NCI-H2081 (cell line): ENCODE measurements at regions not wholly inside any gene's neighbourhood (a gene's known extent, or its start where the extent isn't known, plus 50 kb on each side); places are given as distances from the start of the nearest gene placed in this dataset.

Source experiments
- DNase-seq, 2 experiments: peaks; one replicate each; lab custom pipeline; 2025; lab: John Stamatoyannopoulos, UW

DNA sequence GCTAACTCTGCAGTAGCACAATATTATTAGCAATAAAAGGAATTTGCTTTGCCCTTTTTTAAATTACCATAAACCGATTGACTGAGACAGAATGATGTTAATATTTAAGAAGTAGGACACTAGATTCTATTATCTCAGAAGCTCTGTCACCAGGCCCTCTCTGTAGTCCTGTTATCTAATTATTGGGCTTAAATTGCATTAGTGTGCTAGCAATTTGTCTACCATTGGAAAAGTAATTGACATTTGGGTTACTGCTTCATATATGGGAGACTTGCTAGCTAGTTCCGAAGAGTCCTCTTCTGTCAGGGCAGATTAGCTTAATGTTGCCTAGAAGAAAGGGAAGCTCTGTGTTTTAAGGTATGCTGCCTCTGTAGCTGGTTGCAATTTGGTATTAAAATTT, 1107.3 kb upstream of the EEF2KMT start:
- no peak for DNase-seq

DNA sequence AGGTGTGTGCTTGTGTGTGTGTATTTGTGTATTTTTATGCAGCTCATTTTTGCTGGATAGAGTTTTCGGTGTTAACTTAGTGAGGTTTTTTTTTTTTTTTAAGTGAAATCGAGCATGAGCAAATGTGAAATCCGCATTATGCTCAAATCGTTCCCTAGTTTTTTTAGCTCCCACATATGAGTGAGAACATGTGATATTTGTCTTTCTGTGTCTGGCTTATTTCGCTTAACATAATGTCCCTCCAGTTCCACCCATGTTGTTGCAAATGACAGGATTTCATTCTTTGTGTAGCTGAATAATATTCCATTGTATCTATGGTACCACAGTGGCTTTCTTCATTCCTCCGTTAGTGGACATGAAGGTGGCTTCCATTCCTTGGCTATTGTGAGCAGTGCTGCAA, 1103.3 kb upstream of the EEF2KMT start:
- DNase-seq, result no peak

DNA sequence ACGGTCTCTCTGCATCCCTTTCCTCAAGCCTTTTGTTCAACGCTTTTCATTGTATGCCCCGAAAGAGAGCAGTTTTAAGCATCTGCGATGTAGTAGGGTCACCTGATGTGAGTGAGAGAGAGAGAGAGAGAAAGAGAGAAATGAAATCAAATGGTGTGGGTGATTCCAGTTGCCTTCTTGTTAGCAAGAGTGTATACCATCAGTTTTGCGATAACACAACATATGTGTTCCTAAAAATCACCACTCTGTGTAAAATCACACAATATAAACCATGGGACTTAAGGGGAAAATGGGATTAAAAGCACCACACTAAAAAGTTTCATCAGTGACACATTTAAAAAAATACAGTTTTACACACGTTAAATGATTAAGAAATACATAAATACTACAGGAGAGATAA, 1102.7 kb upstream of the EEF2KMT start:
- no peak for DNase-seq

DNA sequence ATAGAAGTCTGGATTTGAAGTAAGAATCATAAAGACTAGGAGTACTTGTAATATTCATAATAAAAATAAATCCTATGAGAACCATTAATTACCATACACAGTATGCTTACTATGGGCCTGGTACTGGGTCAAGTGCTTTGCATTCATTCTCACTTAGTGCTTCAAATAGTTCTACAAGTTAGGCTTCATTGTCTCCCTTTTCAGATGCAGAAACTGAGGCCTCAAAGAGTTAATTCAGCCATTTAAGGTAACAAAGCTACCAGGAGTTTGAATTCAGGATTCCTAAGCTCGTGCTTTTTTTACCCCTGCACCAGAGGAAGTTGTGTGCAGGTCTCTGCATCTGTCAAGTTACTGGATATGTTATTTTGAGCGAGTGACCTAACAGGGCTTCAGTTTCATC, 1098.4 kb upstream of the EEF2KMT start:
- DNase-seq, result no peak

DNA sequence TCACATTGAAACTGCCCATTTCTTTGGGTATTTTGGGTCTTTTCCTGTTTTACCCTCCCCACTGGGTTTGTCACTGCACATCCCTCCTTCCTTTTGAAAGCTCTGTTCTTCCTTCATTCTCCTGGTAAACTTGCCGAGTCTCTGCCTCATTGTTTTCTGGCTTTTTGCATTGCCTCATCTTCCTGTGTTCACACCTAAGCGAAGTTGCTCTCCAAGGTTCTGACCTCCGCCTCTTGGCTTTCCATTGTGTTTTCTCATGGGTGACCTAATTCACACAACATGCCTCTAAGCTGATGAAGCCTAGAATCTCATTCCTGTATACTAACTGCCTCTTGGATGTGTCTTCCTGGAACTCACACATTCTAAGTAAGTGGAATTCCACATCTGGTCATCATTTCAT, 1096.1 kb upstream of the EEF2KMT start:
- no peak for DNase-seq

DNA sequence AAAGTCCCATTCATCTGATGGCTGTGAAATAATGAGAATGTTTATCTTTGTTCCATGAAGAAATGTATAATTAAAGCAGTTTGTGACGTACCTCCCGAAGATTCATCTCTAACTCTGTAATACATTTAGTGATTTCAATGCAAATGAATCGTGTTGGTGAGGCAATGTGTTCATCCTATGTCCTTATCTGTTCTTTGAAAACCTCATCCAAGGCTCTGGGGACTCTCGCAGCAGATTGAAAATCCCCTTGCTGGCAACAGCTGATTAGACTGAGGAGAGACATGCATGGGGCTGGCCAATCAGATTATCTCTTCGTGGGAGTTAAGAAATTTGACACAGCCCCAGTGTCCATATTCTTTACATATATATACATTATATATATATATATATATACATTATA, 1095.4 kb upstream of the EEF2KMT start:
- no peak for DNase-seq

DNA sequence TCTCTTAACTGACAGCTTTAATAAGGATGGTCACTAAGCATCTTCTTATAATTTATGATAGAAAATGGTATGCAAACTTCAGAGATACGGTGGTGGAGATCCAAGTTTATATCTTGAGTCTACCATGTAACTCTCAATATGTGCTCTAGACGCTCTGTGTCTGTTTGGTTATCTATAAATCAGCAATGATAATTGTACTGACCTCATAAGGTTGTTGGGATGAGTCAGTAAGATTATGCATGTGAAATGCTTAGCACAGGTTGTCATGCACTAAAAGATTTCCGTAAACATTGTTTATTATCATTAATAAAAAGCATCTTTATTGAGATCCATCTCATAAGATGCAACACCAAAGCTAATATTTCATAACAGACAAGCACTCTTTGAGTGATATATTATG, 1094.9 kb upstream of the EEF2KMT start:
- no peak for DNase-seq

DNA sequence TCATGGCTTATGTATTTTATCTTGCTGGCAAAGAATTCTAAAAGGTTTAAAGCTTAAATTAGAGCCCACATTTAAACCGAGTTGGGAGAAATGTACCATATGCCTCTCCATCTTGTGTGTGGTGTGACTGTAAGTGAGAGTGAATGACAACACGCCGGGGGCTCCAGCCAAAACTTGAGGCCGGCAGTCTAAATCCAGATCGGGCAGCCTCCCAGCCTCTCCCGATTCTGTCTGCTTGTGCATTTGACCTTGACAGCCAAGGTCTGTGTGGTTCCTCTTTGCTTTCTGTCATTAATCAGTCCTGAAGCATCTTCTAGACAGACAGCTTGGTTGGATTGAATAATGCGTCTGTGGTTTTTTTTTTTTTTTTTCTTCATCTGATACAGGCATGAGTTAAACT, 1093.2 kb upstream of the EEF2KMT start:
- no peak for DNase-seq

DNA sequence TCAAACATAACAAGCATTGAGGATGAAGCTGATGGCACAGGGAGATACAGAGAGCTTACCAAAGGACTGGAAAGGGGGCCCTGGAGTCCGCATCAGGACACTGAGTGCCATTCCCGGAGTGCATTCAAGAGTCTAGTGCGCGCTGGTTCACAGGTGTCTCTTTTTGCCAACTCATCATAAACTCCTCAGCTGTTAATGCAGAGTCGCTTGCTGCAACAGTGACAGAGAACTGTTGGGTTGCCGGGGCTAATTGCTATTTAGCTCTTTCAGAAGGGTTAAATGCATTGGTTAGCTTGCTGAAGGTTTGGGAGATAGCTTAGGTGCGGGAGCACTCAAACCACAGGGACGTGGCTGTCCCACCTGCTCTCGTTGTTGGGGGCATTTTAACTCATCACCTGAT, 1091.6 kb upstream of the EEF2KMT start:
- DNase-seq, result no peak

DNA sequence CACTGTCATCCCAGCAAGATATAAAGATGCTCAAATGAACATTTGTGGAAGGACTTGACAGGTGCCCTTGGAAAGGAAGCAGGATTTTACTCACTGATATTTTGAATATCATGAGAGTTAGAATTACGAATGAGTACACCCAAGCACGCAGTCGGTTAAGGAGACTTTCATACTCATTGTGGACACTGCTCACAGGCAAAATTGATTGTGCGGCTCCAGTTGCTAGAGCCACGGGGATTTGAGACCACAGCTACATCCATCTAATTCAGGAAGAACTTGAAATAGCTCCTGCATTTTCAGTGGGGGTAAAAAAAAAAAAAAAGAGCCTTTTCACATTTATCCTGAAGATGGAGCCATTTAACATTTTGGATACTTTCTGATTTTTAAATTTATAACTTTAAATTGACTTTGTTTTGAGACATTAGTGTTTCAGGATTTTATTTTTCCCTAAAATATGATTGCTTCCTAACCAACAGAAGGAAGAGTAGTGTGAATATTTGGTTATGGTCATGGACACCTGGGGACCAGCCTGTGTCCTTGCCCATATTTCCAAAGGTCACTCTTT, 1080.1 kb upstream of the EEF2KMT start:
- DNase-seq, result no peak

DNA sequence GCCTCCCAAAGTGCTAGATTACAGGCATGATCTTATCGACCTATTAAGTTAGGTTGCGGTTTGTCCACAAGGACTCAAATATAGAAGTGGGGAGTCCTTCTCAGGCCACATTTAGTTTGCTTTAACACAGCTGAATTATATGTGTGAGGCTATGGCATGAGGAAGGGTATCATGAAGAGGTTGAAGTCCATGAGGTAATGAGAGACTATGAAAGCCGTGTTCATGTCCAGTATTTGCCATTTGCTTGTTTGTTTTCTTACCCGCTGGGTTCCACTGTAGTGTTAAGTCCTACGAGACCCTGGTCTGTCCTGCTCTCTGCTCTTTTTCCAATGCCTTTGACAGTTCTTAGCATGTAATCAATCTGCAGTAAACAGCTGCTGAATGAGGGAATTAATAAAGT, 1072.4 kb upstream of the EEF2KMT start:
- DNase-seq, result no peak

DNA sequence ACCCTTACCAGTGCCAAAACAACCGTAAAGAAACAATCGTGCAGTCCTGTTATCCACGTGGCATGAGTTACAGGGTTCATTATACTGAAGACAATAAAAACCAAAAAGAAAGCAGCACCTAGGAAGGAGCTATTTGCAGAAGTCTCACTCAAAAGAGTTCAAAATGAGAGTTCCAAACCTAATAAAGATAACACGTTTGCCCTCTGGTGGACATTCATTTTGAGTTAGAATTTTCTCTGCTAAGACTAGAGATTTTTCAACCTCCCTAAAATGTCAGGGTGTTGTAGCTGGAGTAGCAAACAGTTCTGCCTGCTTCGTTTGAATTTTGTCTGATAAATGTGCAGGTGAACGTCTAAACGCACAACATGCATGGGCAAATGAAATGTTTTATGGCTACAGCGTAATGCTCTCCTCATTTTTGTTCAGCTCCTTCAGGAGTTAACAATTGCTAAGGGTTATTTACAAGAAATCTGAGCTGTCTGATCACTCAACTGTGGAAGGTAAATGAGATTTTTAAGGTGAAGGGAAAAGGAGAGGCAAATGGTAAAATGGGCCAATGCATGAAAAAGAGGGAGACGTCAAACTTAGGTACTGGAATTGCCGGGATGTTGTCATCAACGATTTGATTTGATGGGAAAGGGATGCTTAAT, 1067.9 kb upstream of the EEF2KMT start:
- DNase-seq, result no peak

DNA sequence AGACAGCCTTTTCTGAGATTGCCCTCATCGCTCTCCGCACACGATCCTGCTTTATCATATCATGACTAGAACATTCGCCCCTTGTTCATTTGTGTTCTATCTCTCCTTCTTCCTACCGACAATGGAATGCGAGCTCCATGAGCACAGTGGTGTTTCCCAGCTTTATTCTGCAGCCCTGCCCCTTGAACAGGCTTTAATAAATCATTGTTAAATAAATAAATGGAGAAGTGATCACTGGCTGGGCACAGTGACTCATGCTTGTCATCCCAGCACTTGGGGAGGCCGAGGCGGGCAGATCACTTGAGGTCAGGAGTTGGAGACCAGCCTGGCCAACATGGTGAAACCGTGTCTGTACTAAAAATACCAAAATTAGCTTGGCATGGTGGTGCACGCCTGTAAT, 1063.3 kb upstream of the EEF2KMT start:
- DNase-seq, result no peak

DNA sequence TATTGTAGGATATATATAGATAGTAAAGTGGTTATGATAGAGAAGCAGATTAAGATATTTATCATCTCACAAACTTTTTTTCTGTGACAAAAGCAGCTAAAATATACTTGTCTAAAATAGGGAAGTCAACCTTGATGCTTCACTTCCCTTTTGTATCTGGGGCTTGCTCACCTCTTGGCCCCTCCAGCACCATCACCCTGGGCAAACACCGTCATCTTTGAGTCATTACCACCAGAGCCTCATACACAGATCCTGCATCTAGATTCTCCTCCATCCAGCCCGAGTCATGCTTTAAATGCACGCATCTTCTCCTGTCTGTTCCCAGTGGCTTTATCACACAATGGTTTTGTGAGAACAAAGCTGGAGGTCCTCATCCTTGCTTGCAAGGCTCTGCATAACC, 1062.7 kb upstream of the EEF2KMT start:
- DNase-seq, result no peak

DNA sequence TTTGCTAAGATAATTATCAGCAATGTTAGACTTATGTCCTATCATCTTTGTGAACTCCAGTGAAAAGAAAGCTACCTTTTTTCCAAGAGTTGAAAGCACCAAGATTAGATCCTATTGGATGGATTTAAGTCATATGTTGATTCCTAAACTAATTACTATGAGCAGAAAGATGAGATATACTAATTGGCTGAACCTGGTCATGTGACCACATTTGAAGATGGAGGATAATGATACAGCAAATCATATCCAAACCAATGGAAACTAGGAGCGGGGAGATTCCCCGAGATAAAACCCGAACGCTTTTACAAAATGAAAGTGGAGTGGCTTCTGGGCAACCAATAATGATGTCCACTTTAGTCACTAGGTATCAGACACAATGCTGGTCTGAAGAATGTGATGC, 1060.2 kb upstream of the EEF2KMT start:
- DNase-seq, result no peak

DNA sequence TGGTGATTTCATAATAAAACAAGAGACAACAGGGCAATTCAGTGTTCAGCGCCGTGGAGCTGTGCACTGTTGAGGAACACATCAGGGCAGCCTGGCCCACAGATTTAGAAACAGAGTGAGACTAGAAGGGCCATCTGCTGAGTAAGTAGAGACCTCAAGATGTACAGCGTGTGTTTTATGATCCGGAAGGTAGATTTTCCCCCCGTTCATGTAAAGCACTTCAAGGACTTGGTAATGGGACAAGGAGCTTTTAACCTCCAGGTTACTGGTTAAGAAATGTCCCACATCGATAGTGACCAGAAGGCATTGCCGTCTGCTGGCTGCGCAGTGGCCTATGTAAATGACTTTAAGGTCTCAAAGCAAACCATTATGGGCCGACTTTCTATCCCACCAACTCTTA, 1057.7 kb upstream of the EEF2KMT start:
- no peak for DNase-seq

DNA sequence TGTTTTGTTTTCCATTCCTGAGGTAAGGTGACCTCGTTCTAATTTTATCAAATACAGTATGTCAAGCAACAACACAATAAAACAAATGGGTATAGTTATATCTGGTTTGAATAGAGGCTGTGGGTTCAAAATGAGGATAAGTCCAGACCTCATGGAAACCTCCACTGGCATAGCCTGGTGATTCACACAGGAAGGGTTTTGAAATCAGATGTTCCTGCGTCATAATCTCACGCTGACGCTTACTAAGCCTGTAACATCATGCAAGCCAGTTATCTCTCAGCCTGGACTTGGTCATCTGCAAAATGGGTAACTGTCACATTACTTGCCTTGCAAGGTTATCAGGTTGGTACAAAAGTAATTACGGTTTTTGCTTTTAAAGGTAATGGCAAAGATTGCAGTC, 1056.3 kb upstream of the EEF2KMT start:
- no peak for DNase-seq

DNA sequence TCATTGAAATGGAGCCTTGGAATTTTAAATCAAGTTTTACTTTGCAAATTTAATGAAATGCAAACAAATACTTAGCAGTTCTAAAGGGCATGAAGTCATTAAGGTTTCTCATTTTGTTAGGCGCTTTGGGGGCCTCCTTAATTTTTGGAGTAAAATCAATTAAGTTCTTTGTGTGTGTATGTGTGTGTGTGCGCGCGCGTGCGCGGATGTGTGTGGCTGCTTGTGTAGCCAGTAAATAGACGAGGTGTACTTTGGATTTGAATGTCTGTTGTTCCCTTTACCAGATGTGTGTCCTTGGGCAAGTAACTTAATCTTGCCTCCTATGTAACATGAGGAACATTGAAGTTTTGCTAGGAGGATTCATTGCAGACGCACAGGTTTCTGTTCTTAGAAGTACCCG, 1051.4 kb upstream of the EEF2KMT start:
- no peak for DNase-seq

DNA sequence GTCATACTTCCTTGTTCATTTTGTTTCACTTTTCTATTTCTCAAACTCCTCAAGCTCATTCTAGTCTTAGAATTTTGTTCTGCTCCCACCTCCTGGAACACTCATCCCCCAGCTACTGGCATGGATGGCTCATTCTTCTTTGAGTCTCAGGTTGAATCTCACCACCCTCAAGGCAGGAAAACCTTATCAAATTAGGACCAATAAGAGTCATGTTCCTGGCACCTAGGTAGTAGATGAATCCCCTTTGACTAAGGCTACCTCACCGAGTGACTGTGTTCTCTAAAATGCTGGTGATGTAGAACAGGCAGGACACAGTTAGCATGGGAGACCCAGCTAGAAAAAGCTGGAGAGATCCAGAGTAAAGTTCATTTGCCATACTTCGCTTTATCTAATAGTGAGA, 1050.8 kb upstream of the EEF2KMT start:
- DNase-seq, result no peak

DNA sequence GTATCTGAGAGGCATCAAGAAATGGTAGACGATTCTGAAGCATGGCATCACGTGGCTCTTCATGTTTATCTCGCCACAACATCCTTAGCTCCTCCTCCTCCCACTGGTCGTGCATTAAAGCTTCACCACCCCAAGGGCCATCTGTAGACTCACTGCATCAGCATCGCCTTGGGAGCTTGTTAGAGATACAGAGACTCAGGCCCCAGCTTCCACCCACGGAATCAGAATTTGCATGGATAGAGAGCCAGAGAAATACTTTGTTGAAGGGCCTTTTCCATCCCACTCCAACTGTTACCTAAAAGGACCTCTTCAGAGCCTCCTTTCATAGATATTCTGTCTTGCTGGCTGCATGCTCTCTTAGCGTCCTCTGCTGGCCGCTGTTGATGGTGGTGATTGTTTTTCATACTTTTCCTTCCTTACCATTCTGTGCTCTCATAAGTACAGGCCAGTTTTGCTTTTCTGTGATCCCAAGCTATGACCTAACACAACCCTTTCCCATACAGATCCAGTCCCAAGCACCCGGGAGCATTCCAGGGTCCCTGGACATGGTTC, 1049.4 kb upstream of the EEF2KMT start:
- no peak for DNase-seq

DNA sequence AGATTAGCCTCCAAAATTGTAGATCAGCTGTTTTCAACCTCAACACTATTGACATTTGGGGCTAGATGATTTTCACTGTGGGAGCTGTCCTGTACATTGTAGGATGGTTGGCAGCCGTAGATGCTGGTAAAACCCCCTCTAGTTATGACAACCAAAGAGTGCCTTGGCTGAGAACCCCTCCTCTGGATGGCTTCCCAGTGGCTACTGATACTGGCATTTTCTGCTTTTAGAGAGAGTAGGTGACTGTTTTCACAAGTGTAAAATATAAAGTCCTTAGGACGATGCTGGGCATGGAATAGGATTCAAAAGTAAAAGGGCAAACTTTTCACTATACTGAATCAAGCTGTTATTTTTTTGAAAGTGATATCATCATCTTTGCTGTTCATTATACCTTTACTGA, 1048.8 kb upstream of the EEF2KMT start:
- DNase-seq, result no peak

DNA sequence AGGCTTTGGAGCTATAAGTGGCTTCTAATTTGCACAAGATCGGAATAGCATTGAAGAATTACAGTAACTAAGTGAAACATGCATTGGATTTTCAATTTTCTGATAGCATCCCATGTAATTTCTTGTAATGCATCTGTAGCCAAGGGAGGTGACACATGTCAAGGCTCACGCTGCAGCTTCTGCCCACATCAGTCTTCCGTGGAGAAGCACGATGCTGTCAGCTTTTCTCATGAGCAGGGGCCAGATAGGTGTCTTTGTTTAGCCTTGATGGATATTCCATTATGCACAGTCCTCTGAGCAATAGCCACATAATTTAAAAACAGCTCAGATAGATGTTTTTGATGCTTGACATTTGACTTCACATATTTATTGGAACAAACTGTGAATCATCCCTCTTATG, 1046.9 kb upstream of the EEF2KMT start:
- no peak for DNase-seq

DNA sequence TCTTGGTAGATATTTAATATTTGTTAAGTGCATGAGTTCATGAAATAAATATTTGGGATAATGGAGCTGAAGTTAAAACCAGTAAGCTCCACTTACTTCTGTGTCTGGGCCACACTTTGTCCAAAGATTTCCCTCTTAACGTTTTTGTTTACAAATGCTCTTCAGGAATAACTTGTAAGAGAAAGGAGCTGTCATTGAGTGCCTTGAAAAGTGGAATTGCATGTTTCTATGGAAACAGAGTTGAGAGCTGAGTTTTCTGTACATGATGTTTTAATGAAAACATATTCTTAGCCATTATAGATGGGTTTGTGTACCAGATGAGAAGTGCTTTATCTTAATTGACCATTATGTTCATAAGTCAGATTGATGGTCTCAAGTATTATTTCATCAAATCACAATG, 1045.4 kb upstream of the EEF2KMT start:
- DNase-seq, result no peak

DNA sequence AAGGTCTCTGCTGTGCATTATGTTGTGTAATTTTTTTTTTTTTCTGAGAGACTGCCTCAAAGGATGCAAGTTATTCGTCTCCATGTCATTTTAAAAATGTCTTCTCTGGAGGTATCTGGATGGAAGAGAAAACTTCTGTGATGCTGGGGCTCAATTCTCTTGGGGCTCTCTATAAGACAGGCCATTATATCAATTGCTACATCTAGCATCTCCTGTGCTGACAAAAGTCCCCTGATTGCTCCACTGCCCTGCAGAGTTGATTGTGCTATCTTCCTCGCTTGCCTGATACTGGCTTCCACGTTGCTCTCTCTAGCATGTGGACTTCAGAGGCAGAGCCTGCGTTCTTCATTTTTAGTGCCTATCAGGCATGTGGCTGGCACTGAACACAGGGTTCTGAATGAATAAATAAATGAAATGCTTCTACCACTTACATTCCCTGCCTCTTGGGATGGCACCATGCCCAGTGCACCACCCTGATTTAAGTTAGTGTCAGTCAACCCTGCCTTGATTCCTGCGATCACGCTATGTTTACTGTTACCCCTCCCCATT, 1035.5 kb upstream of the EEF2KMT start:
- no peak for DNase-seq
